ENCODE measurements at regions not wholly inside any gene's neighbourhood (a gene's known extent, or its start where the extent isn't known, plus 50 kb on each side); places are given as distances from the start of the nearest gene placed in this dataset.

DNA sequence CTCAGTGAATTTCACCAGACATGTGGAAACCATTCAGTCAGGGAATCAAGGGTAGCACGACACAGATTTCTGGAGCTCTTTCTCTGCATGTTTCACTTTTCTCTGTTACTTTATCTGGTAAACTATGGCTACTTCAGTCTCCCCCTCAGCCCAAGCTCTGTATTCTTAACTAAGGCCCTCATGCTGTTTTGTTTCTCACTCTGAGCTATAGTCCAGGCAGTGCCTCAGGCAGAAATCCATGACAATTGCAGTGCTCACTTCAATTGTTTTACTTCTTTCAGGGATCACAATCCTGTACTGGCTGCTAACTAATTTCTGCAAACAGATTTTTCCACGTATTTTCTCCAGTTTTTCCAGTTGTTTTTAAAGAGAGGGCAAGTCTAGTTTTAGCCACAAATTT, 1599.9 kb upstream of the LRRTM3 start:
- TF ChIP-seq CTCF (IDR thresholded peaks at IDR 0.05; ENCODE audit: low read length): no peak
- no peak for TF ChIP-seq EZH2 (IDR thresholded peaks at IDR 0.05; ENCODE audit: borderline replicate concordance, low read length)
